ENCODE measurements at regions not wholly inside any gene's neighbourhood (a gene's known extent, or its start where the extent isn't known, plus 50 kb on each side); places are given as distances from the start of the nearest gene placed in this dataset.

GRCh38 chr1:166295656-166296055 is 128.9 kb upstream of the FAM78B start:
- TF ChIP-seq CTCF (IDR thresholded peaks at IDR 0.05) (no peak), POLR2A (IDR thresholded peaks at IDR 0.05) (no peak)
- H3K27me3 ChIP-seq = no peaks in the 10 kb centered on the region
- H3K4me3 ChIP-seq = no peak overlapping the region
- no peaks in the 10 kb centered on the region for H3K36me3 ChIP-seq
- no peak for DNase-seq
- no peaks in the 10 kb centered on the region for H3K4me1 ChIP-seq
- no peak overlapping the region for H3K27ac ChIP-seq
- H3K9me3 ChIP-seq = no peaks in the 10 kb centered on the region

- no peak overlapping the region for H3K27ac ChIP-seq
- H3K4me3 ChIP-seq = no peak overlapping the region
- no peaks in the 10 kb centered on the region for H3K36me3 ChIP-seq
- no peak for DNase-seq
- no peaks in the 10 kb centered on the region for H3K27me3 ChIP-seq
- H3K9me3 ChIP-seq = no peaks in the 10 kb centered on the region
- no peaks in the 10 kb centered on the region for H3K4me1 ChIP-seq
- TF ChIP-seq CTCF (IDR thresholded peaks at IDR 0.05) (no peak), POLR2A (IDR thresholded peaks at IDR 0.05) (no peak)
Measured at GRCh38 chr1:166297993-166298392, 131.2 kb upstream of the FAM78B start.

GRCh38 chr1:166300767-166301166 is 134.0 kb upstream of the FAM78B start:
- H3K9me3 ChIP-seq = no peaks in the 10 kb centered on the region
- no peaks in the 10 kb centered on the region for H3K4me1 ChIP-seq
- H3K4me3 ChIP-seq = no peak overlapping the region
- H3K36me3 ChIP-seq = no peaks in the 10 kb centered on the region
- H3K27ac ChIP-seq = no peak overlapping the region
- H3K27me3 ChIP-seq = no peaks in the 10 kb centered on the region
- DNase-seq = no peak
- TF ChIP-seq POLR2A (IDR thresholded peaks at IDR 0.05) (no peak), CTCF (IDR thresholded peaks at IDR 0.05) (no peak)

GRCh38 chr1:166302989-166303758 is 136.4 kb upstream of the FAM78B start:
- TF ChIP-seq POLR2A (IDR thresholded peaks at IDR 0.05) (no peak), CTCF (IDR thresholded peaks at IDR 0.05) (no peak)
- DNase-seq = no peak
- no peak overlapping the region for H3K27ac ChIP-seq
- no peaks in the 10 kb centered on the region for H3K27me3 ChIP-seq
- no peaks in the 10 kb centered on the region for H3K4me1 ChIP-seq
- no peaks in the 10 kb centered on the region for H3K9me3 ChIP-seq
- H3K36me3 ChIP-seq = no peaks in the 10 kb centered on the region
- H3K4me3 ChIP-seq = no peak overlapping the region

GRCh38 chr1:166304131-166304530 is 137.3 kb upstream of the FAM78B start:
- no peak overlapping the region for H3K4me3 ChIP-seq
- no peaks in the 10 kb centered on the region for H3K4me1 ChIP-seq
- no peaks in the 10 kb centered on the region for H3K36me3 ChIP-seq
- DNase-seq = no peak
- no peaks in the 10 kb centered on the region for H3K27me3 ChIP-seq
- TF ChIP-seq POLR2A (IDR thresholded peaks at IDR 0.05) (no peak), CTCF (IDR thresholded peaks at IDR 0.05) (no peak)
- no peaks in the 10 kb centered on the region for H3K9me3 ChIP-seq
- no peak overlapping the region for H3K27ac ChIP-seq

All from Peyer's patch (tissue), 4 donors.